IPS-18c (cell line): ENCODE measurements at regions not wholly inside any gene's neighbourhood (a gene's known extent, or its start where the extent isn't known, plus 50 kb on each side); places are given as distances from the start of the nearest gene placed in this dataset.

ENCODE experiments used
- H3K4me3 ChIP-seq: 2 replicates; pipeline ENCODE4 v1.7.0; 2013; ENCODE audit warnings: low read depth, mild to moderate bottlenecking, low read length, moderate library complexity; ENCODE audit not compliant: insufficient read depth
- H3K9me3 ChIP-seq: one replicate; pipeline ENCODE4 v1.6.1; 2013; ENCODE audit warnings: mild to moderate bottlenecking, low read length, moderate library complexity; ENCODE audit not compliant: control insufficient read depth, insufficient read depth

GRCh38 chr5:57575839-57576238 is 93.2 kb upstream of the ACTBL2 start:
- H3K4me3 ChIP-seq, result no peak overlapping the region
- no peaks in the 10 kb centered on the region for H3K9me3 ChIP-seq

GRCh38 chr5:57572461-57572860 is 89.8 kb upstream of the ACTBL2 start:
- Histone ChIP-seq H3K4me3 (no peak overlapping the region), H3K9me3 (no peaks in the 10 kb centered on the region)

- Histone ChIP-seq H3K4me3 (no peak overlapping the region), H3K9me3 (no peaks in the 10 kb centered on the region)
These were observed 87.0 kb upstream of the ACTBL2 start for GRCh38 chr5:57569601-57570000.

- Histone ChIP-seq H3K4me3 (no peak overlapping the region), H3K9me3 (no peaks in the 10 kb centered on the region)
These were observed 85.5 kb upstream of the ACTBL2 start for GRCh38 chr5:57568136-57568535.

GRCh38 chr5:57566914-57567313 is 84.3 kb upstream of the ACTBL2 start:
- no peak overlapping the region for H3K4me3 ChIP-seq

GRCh38 chr5:57561231-57561842 is 78.7 kb upstream of the ACTBL2 start:
- Histone ChIP-seq H3K9me3 (no peaks in the 10 kb centered on the region), H3K4me3 (no peak overlapping the region)

More at GRCh38 chr5:57566914-57567313, 84.3 kb upstream of the ACTBL2 start:
- no peaks in the 10 kb centered on the region for H3K9me3 ChIP-seq

GRCh38 chr5:57559110-57559635 is 76.6 kb upstream of the ACTBL2 start:
- H3K9me3 ChIP-seq, result no peaks in the 10 kb centered on the region

GRCh38 chr5:57552033-57552432 is 69.4 kb upstream of the ACTBL2 start:
- no peaks in the 10 kb centered on the region for H3K9me3 ChIP-seq
- H3K4me3 ChIP-seq, result no peak overlapping the region

More at GRCh38 chr5:57559110-57559635, 76.6 kb upstream of the ACTBL2 start:
- no peak overlapping the region for H3K4me3 ChIP-seq

- Histone ChIP-seq H3K9me3 (no peaks in the 10 kb centered on the region), H3K4me3 (no peak overlapping the region)
These were observed 68.6 kb upstream of the ACTBL2 start for GRCh38 chr5:57551251-57551650.

- Histone ChIP-seq H3K9me3 (no peaks in the 10 kb centered on the region), H3K4me3 (no peak overlapping the region)
These were observed 67.5 kb upstream of the ACTBL2 start for GRCh38 chr5:57550132-57550531.

GRCh38 chr5:57549566-57549965 is 67.0 kb upstream of the ACTBL2 start:
- Histone ChIP-seq H3K4me3 (no peak overlapping the region), H3K9me3 (no peaks in the 10 kb centered on the region)

GRCh38 chr5:57540823-57541222 is 58.2 kb upstream of the ACTBL2 start:
- Histone ChIP-seq H3K9me3 (no peaks in the 10 kb centered on the region), H3K4me3 (no peak overlapping the region)

GRCh38 chr5:57539281-57539701 is 56.7 kb upstream of the ACTBL2 start:
- Histone ChIP-seq H3K4me3 (no peak overlapping the region), H3K9me3 (no peaks in the 10 kb centered on the region)

- no peak overlapping the region for H3K4me3 ChIP-seq
These were observed 55.8 kb upstream of the ACTBL2 start for GRCh38 chr5:57538341-57538955.

GRCh38 chr5:57537811-57538210 is 55.2 kb upstream of the ACTBL2 start:
- Histone ChIP-seq H3K9me3 (no peaks in the 10 kb centered on the region), H3K4me3 (no peak overlapping the region)

More at GRCh38 chr5:57538341-57538955, 55.8 kb upstream of the ACTBL2 start:
- H3K9me3 ChIP-seq, result no peaks in the 10 kb centered on the region

GRCh38 chr5:57532513-57533497 is 50.2 kb upstream of the ACTBL2 start:
- Histone ChIP-seq H3K4me3 (no peak overlapping the region), H3K9me3 (no peaks in the 10 kb centered on the region)
